A549 (cell line): ENCODE measurements at regions not wholly inside any gene's neighbourhood (a gene's known extent, or its start where the extent isn't known, plus 50 kb on each side); places are given as distances from the start of the nearest gene placed in this dataset.

Source experiments
- CEBPB ChIP-seq, 2 experiments: fragments of >200 bp in 1 of 2; sonication (Bioruptor Twin) in 1 of 2; formaldehyde crosslinking in 1 of 2; IDR thresholded peaks; 2 replicates each; pipeline ENCODE4 v1.6.1; 2012 to 2016
- EP300 ChIP-seq, 2 experiments: fragments of >200 bp; sonication (Bioruptor Twin); formaldehyde crosslinking; IDR thresholded peaks; 2 replicates in 1 of 2; 3 replicates in 1 of 2; pipeline ENCODE4 v1.6.1; 2016 to 2017
- ESRRA ChIP-seq: fragments of 150-350 bp; IDR thresholded peaks from 2 replicates; pipeline ENCODE4 v1.6.1; 2014; ENCODE audit warnings: mild to moderate bottlenecking, low read length, borderline replicate concordance
- FOXS1 ChIP-seq: fragments of 250-450 bp; sonication (Bioruptor Pico); IDR thresholded peaks from 2 replicates; pipeline ENCODE4 v1.5.0; 2020; ENCODE audit warnings: mild to moderate bottlenecking, moderate library complexity
- KDM5A ChIP-seq: fragments of 200-600 bp; sonication (generic); IDR thresholded peaks from 2 replicates; pipeline ENCODE4 v1.6.1; 2016; ENCODE audit warnings: antibody characterized with exemption, mild to moderate bottlenecking
- MAFK ChIP-seq: fragments of 450-650 bp; IDR thresholded peaks from 2 replicates; pipeline ENCODE4 v1.6.1; 2014; ENCODE audit not compliant: partially characterized antibody
- PHF8 ChIP-seq: fragments of 200-600 bp; sonication (generic); IDR thresholded peaks from 2 replicates; pipeline ENCODE4 v1.6.1; 2016; ENCODE audit warnings: low read depth, mild to moderate bottlenecking, antibody characterized with exemption, moderate library complexity, borderline replicate concordance
- POLR2A ChIP-seq: IDR thresholded peaks from 2 replicates; pipeline ENCODE4 v1.6.1; 2012; ENCODE audit warnings: mild to moderate bottlenecking, low read length
- TF ChIP-seq, protein P1 (sequence below): fragments of >200 bp; sonication (Bioruptor Twin); formaldehyde crosslinking; IDR thresholded peaks from 3 replicates; pipeline ENCODE4 v1.5.1; 2016

DNA sequence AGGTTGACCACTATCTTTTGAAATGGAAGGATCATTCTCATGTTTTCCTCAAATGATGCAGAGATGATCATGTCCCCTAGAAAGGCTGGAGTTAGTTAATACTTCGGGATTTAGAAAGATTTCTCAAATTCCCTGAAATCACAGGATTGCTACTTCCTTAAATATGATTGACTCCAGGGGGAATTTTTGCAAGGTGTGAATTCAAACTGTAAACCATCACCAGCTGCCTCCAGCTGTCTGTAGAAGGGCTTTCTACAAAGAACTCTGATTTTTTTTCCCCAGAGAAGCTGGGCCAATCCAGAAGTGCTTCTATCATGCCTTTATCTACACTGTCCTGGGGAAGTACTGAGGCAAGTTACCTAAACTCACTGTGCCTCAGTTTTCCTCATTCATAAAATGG is 114.5 kb downstream of the EDN1 start:
- TF ChIP-seq EP300 (IDR thresholded peaks at IDR 0.05) (no peak), PHF8 (no peak), CEBPB (IDR thresholded peaks at IDR 0.05) (no peak), POLR2A (no peak), MAFK (no peak), ESRRA (no peak), KDM5A (no peak), FOXS1 (CRISPR knock-in tag) (no peak)
- TF ChIP-seq, protein P1, sequence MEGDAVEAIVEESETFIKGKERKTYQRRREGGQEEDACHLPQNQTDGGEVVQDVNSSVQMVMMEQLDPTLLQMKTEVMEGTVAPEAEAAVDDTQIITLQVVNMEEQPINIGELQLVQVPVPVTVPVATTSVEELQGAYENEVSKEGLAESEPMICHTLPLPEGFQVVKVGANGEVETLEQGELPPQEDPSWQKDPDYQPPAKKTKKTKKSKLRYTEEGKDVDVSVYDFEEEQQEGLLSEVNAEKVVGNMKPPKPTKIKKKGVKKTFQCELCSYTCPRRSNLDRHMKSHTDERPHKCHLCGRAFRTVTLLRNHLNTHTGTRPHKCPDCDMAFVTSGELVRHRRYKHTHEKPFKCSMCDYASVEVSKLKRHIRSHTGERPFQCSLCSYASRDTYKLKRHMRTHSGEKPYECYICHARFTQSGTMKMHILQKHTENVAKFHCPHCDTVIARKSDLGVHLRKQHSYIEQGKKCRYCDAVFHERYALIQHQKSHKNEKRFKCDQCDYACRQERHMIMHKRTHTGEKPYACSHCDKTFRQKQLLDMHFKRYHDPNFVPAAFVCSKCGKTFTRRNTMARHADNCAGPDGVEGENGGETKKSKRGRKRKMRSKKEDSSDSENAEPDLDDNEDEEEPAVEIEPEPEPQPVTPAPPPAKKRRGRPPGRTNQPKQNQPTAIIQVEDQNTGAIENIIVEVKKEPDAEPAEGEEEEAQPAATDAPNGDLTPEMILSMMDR: no peak
